Stimulated activated CD4-positive, alpha-beta T cell treated with anti-CD3 and anti-CD28 coated beads, Interleukin-15, amount 100 ng/mL, for 1 hour (primary cell): ENCODE measurements at regions not wholly inside any gene's neighbourhood (a gene's known extent, or its start where the extent isn't known, plus 50 kb on each side); places are given as distances from the start of the nearest gene placed in this dataset.

Experiments used
- DNase-seq, 2 donors: peaks; one replicate each; pipeline ENCODE4 v3.0.0-alpha.2; 2020; ENCODE audit warnings: low read depth in 1 of 2, low spot score in 1 of 2

- DNase-seq = no peak
Observed at GRCh38 chr19:28289295-28290063, 923.5 kb downstream of the UQCRFS1 start.

GRCh38 chr19:28288572-28289264 lies 924.2 kb downstream of the UQCRFS1 start:
- DNase-seq = no peak

GRCh38 chr19:28285917-28286316 lies 927.0 kb downstream of the UQCRFS1 start:
- DNase-seq = no peak

GRCh38 chr19:28285078-28285477 lies 927.9 kb downstream of the UQCRFS1 start:
- DNase-seq = no peak

- DNase-seq = no peak
Observed at GRCh38 chr19:28284389-28284788, 928.6 kb downstream of the UQCRFS1 start.

- no peak for DNase-seq
Observed at GRCh38 chr19:28283592-28283991, 929.4 kb downstream of the UQCRFS1 start.

GRCh38 chr19:28281676-28282075 lies 931.3 kb downstream of the UQCRFS1 start:
- no peak for DNase-seq

- DNase-seq = no peak
Observed at GRCh38 chr19:28264556-28264955, 948.4 kb downstream of the UQCRFS1 start.

GRCh38 chr19:28258829-28259228 lies 954.1 kb downstream of the UQCRFS1 start:
- DNase-seq = no peak

- DNase-seq = no peak
Observed at GRCh38 chr19:28257396-28257795, 955.6 kb downstream of the UQCRFS1 start.

- DNase-seq = no peak
Observed at GRCh38 chr19:28247243-28247642, 965.7 kb downstream of the UQCRFS1 start.

- DNase-seq = no peak
Observed at GRCh38 chr19:28245937-28246336, 967.0 kb downstream of the UQCRFS1 start.

GRCh38 chr19:28244966-28245365 lies 968.0 kb downstream of the UQCRFS1 start:
- no peak for DNase-seq

- no peak for DNase-seq
Observed at GRCh38 chr19:28242317-28242927, 970.5 kb downstream of the UQCRFS1 start.

- DNase-seq = no peak
Observed at GRCh38 chr19:28239270-28239669, 973.7 kb downstream of the UQCRFS1 start.

- no peak for DNase-seq
Observed at GRCh38 chr19:28238270-28238820, 974.6 kb downstream of the UQCRFS1 start.

- DNase-seq = no peak
Observed at GRCh38 chr19:28235606-28236125, 977.3 kb downstream of the UQCRFS1 start.

- no peak for DNase-seq
Observed at GRCh38 chr19:28234637-28235036, 978.3 kb downstream of the UQCRFS1 start.

- no peak for DNase-seq
Observed at GRCh38 chr19:28228854-28229253, 984.1 kb downstream of the UQCRFS1 start.

GRCh38 chr19:28224441-28224840 lies 988.5 kb downstream of the UQCRFS1 start:
- DNase-seq = no peak

- DNase-seq = no peak
Observed at GRCh38 chr19:28221736-28222135, 991.2 kb downstream of the UQCRFS1 start.

- DNase-seq = no peak
Observed at GRCh38 chr19:28218728-28219127, 994.2 kb downstream of the UQCRFS1 start.
